Uterus (tissue), 3 donors: ENCODE measurements at regions not wholly inside any gene's neighbourhood (a gene's known extent, or its start where the extent isn't known, plus 50 kb on each side); places are given as distances from the start of the nearest gene placed in this dataset.
"Not testable (repeated sequence)": the region's sequence is repeated elsewhere in the genome, so short reads cannot be mapped to it uniquely, and the experiment has no call there.

Experiments
- DNase-seq, 2 donors: peaks; one replicate each; pipeline ENCODE4 v3.0.0-alpha.2; 2019 to 2020
- H3K27ac ChIP-seq, 2 donors: fragments of 200-600 bp; sonication (generic); 1 replicate in 1 of 2; 2 replicates in 1 of 2; pipeline ENCODE4 v1.5.1; 2016 to 2018
- H3K27me3 ChIP-seq, 2 donors: fragments of 200-600 bp; sonication (generic); one replicate each; pipeline ENCODE4 v1.5.1; 2018 to 2019; ENCODE audit warnings: control low read depth in 1 of 2
- H3K36me3 ChIP-seq, 2 donors: fragments of 200-600 bp; sonication (generic); one replicate each; pipeline ENCODE4 v1.5.1; 2019; ENCODE audit warnings: control low read depth in 1 of 2
- H3K4me1 ChIP-seq, 2 donors: fragments of 200-600 bp; sonication (generic); one replicate each; pipeline ENCODE4 v1.5.1; 2018 to 2019; ENCODE audit warnings: control low read depth in 1 of 2
- H3K4me3 ChIP-seq, 2 donors: fragments of 200-600 bp; sonication (generic); 1 replicate in 1 of 2; 2 replicates in 1 of 2; pipeline ENCODE4 v1.5.1; 2018 to 2019; ENCODE audit warnings: mild to moderate bottlenecking in 1 of 2
- H3K9me3 ChIP-seq, 2 donors: fragments of 200-600 bp; sonication (generic); one replicate each; pipeline ENCODE4 v1.5.1; 2019; ENCODE audit warnings: control low read depth in 1 of 2
- POLR2A ChIP-seq, 2 donors: fragments of 450-650 bp; IDR thresholded peaks; one replicate each; pipeline ENCODE4 v1.6.1; 2016; ENCODE audit warnings: antibody characterized with exemption in 2 of 2, mild to moderate bottlenecking in 1 of 2, moderate library complexity in 1 of 2
- intact Hi-C: fragments of 100-400 bp; cut with DNase I; formaldehyde crosslinking; loops from one replicate; pipeline ENCODE4 v1.15.1; 2023; ENCODE audit warnings: low total_unique reads
- TF ChIP-seq, protein P1 (sequence below), 4 experiments: fragments of 200-600 bp in 2 of 4; fragments of 450-650 bp in 2 of 4; sonication (generic) in 2 of 4; IDR thresholded peaks; one replicate each; pipeline ENCODE4 v1.5.1; 2016 to 2019; ENCODE audit warnings: antibody characterized with exemption in 4 of 4, mild to moderate bottlenecking in 2 of 4, moderate library complexity in 1 of 4
- donor health status: DM: yes; HTN: yes; CAD: no.

DNA sequence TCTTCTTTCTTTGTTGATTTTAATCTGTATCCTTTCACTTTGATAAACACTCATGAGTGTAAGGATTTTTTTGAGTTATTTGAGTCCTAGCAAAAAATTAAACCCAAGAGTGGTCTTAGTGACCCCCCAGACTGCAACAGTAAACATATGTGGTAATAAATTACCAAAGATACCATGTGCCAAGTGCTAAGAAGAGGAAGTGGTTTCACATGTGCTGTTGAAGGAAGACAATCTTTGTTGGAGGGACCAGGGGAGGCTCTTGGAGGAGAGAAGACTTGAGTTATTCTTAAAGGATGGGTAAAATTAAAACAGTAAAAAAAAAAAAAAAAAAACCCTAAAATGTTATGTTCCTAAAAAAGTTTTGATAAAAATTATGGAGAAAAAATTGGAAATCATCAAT lies 150.2 kb downstream of the SEC23IP start:
- H3K4me1 ChIP-seq = no peaks in the 10 kb centered on the region
- DNase-seq = no peak
- intact Hi-C loops = no loop called here
- H3K36me3 ChIP-seq = no peaks in the 10 kb centered on the region
- H3K27ac ChIP-seq = no peak overlapping the region
- TF ChIP-seq POLR2A (IDR thresholded peaks at IDR 0.05) = no peak
- TF ChIP-seq, protein P1, sequence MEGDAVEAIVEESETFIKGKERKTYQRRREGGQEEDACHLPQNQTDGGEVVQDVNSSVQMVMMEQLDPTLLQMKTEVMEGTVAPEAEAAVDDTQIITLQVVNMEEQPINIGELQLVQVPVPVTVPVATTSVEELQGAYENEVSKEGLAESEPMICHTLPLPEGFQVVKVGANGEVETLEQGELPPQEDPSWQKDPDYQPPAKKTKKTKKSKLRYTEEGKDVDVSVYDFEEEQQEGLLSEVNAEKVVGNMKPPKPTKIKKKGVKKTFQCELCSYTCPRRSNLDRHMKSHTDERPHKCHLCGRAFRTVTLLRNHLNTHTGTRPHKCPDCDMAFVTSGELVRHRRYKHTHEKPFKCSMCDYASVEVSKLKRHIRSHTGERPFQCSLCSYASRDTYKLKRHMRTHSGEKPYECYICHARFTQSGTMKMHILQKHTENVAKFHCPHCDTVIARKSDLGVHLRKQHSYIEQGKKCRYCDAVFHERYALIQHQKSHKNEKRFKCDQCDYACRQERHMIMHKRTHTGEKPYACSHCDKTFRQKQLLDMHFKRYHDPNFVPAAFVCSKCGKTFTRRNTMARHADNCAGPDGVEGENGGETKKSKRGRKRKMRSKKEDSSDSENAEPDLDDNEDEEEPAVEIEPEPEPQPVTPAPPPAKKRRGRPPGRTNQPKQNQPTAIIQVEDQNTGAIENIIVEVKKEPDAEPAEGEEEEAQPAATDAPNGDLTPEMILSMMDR (IDR thresholded peaks at IDR 0.05) = no peak
- no peak overlapping the region for H3K4me3 ChIP-seq
- no peaks in the 10 kb centered on the region for H3K9me3 ChIP-seq
- no peaks in the 10 kb centered on the region for H3K27me3 ChIP-seq

DNA sequence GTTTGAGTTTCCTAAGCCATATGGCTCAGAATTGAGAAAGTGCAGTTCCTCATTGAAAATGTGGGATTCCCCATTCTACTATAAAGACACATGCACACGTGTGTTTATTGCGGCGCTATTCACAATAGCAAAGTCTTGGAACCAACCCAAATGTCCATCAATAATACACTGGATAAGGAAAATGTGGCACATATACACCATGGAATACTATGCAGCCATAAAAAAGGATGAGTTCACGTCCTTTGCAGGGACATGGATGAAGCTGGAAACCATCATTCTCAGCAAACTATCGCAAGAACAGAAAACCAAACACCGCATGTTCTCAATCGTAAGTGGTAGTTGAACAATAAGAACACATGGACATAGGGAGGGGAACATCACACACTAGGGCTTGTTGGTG lies 154.8 kb downstream of the SEC23IP start:
- H3K36me3 ChIP-seq, DNase-seq, H3K4me3 ChIP-seq, H3K27me3 ChIP-seq, intact Hi-C loops, H3K4me1 ChIP-seq, H3K9me3 ChIP-seq, H3K27ac ChIP-seq: not testable (repeated sequence)

DNA sequence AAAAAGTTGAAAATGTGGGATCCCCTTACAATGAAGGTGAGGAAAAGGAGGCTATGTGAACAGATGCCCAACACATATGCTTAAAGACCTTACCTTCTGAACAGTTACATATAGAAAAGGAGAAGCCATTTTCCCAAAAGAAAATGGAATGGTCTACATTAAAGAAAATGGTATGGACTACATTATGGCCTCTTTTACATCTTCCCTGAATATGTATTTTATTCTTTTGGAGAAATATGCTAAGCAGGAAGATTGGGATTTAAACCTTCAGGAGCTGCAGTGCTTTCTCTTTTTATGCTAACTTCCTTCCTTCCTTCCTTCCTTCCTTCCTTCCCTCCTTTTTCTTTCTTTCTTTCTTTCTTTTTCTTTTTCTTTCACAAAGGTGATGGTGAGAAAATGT lies 155.4 kb downstream of the SEC23IP start:
- H3K9me3 ChIP-seq = no peaks in the 10 kb centered on the region
- H3K4me3 ChIP-seq = no peak overlapping the region
- H3K4me1 ChIP-seq = no peaks in the 10 kb centered on the region
- TF ChIP-seq, protein P1 (IDR thresholded peaks at IDR 0.05) = no peak
- TF ChIP-seq POLR2A (IDR thresholded peaks at IDR 0.05) = no peak
- intact Hi-C loops = no loop called here
- no peak overlapping the region for H3K27ac ChIP-seq
- H3K27me3 ChIP-seq = no peaks in the 10 kb centered on the region
- no peaks in the 10 kb centered on the region for H3K36me3 ChIP-seq
- DNase-seq = no peak

- Histone ChIP-seq H3K36me3 (no peaks in the 10 kb centered on the region), H3K4me1 (no peaks in the 10 kb centered on the region), H3K9me3 (no peaks in the 10 kb centered on the region), H3K27ac (no peak overlapping the region), H3K27me3 (no peaks in the 10 kb centered on the region), H3K4me3 (no peak overlapping the region)
- DNase-seq = no peak
- intact Hi-C loops = no loop called here
- TF ChIP-seq, protein P1 (IDR thresholded peaks at IDR 0.05) = no peak
- no peak for TF ChIP-seq POLR2A (IDR thresholded peaks at IDR 0.05)
These were observed 155.9 kb downstream of the SEC23IP start for GRCh38 chr10:120048391-120048790.

- Histone ChIP-seq H3K27ac (no peak overlapping the region), H3K9me3 (no peaks in the 10 kb centered on the region), H3K4me3 (no peak overlapping the region), H3K27me3 (no peaks in the 10 kb centered on the region), H3K36me3 (no peaks in the 10 kb centered on the region), H3K4me1 (no peaks in the 10 kb centered on the region)
- no peak for TF ChIP-seq POLR2A (IDR thresholded peaks at IDR 0.05)
- TF ChIP-seq, protein P1 (IDR thresholded peaks at IDR 0.05) = no peak
- intact Hi-C loops = no loop called here
- DNase-seq = no peak
These were observed 159.1 kb downstream of the SEC23IP start for GRCh38 chr10:120051671-120052070.

DNA sequence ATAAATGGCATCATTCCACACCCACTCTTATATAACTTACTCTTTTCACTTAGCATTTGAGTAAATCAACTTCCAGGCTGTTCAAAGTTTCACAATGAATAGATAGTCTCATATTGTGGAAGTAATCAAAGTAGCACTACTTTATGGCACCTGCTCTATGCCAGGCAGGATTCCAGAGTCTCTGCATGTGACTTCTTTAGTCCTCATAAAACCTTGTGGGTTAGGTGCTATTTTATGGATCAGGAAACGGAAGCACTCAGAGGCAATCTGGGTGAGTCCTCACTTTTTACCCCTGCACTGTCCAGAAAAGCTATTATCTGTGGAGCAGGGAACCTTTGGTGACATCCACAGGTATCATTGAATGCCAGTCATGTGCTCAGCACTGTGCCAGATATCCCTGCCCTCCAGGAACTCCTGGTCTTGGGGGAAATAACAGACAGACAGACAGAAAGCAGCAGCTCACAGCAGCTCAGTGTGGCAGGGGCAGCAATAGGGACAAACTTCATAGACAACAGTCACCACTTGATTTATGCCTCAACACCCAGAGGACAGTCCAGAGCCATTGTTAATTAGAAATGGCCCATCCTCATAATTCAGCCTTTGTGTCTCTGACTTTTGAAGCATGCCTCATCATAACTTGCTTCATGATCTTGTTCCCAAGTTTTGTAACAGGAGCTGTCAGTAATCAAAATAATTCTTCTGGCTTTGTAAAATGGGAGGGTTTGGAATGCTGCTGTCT lies 160.6 kb downstream of the SEC23IP start:
- no peaks in the 10 kb centered on the region for H3K27me3 ChIP-seq
- no peaks in the 10 kb centered on the region for H3K4me1 ChIP-seq
- TF ChIP-seq, protein P1 (IDR thresholded peaks at IDR 0.05) = no peak
- TF ChIP-seq POLR2A (IDR thresholded peaks at IDR 0.05) = no peak
- no peak for DNase-seq
- no peak overlapping the region for H3K4me3 ChIP-seq
- H3K27ac ChIP-seq = no peak overlapping the region
- intact Hi-C loops = no loop called here
- H3K36me3 ChIP-seq = no peaks in the 10 kb centered on the region
- H3K9me3 ChIP-seq = no peaks in the 10 kb centered on the region

DNA sequence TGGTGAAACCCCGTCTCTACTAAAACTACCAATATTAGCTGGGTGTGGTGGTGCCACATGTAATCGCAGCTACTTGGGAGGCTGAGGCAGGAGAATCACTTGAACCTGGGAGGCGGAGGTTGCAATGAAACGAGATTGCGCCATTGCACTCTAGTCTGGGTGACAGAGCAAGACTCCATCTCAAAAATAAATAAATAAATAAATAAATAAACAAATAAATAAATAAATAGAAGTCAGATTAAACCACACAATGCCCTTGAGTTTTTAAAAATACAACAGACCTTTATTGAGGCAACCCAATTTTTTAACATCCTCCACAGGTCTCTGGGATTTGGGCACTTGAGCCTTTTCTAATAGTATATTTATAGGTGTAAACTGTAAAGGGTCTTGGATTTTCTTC lies 167.3 kb downstream of the SEC23IP start:
- intact Hi-C loops, H3K27ac ChIP-seq, H3K9me3 ChIP-seq, H3K4me1 ChIP-seq, H3K27me3 ChIP-seq, DNase-seq, H3K36me3 ChIP-seq, H3K4me3 ChIP-seq: not testable (repeated sequence)
